Mesendoderm (in vitro differentiated cells): ENCODE measurements at regions not wholly inside any gene's neighbourhood (a gene's known extent, or its start where the extent isn't known, plus 50 kb on each side); places are given as distances from the start of the nearest gene placed in this dataset.

ENCODE experiments used
- DNase-seq: peaks from one replicate; pipeline ENCODE4 v3.0.0; 2013
- H2AK5ac ChIP-seq: 2 replicates; pipeline ENCODE4 v1.6.1; 2013; ENCODE audit warnings: low read length, inconsistent platforms
- H2BK120ac ChIP-seq: 2 replicates; pipeline ENCODE4 v1.6.1; 2013; ENCODE audit warnings: low read depth, mild to moderate bottlenecking, low read length, moderate library complexity, mixed read lengths
- H2BK15ac ChIP-seq: replicated peaks from 2 replicates; pipeline ENCODE4 v1.6.1; 2013; ENCODE audit warnings: low read depth, mild to moderate bottlenecking, moderate library complexity
- H2BK5ac ChIP-seq: 2 replicates; pipeline ENCODE4 v1.6.1; 2013; ENCODE audit warnings: low read length, inconsistent platforms
- H3K18ac ChIP-seq: 2 replicates; pipeline ENCODE4 v1.6.1; 2013; ENCODE audit warnings: mild to moderate bottlenecking, low read length, mixed read lengths
- H3K23ac ChIP-seq: one replicate; pipeline ENCODE4 v1.6.1; 2013; ENCODE audit warnings: low read length
- H3K27ac ChIP-seq: 2 replicates; pipeline ENCODE4 v1.5.1; 2013; ENCODE audit warnings: low read depth, mild to moderate bottlenecking, inconsistent platforms, low read length, moderate library complexity
- H3K27me3 ChIP-seq: 2 replicates; pipeline ENCODE4 v1.6.1; 2013; ENCODE audit warnings: low read length, control low read depth, mild to moderate bottlenecking, inconsistent platforms; ENCODE audit not compliant: insufficient read depth, poor library complexity
- H3K36me3 ChIP-seq: 2 replicates; pipeline ENCODE4 v1.6.1; 2013; ENCODE audit warnings: low read length, inconsistent platforms; ENCODE audit not compliant: control insufficient read depth, insufficient read depth
- H3K4ac ChIP-seq: one replicate; pipeline ENCODE4 v1.6.1; 2013; ENCODE audit warnings: low read depth, mild to moderate bottlenecking, low read length, moderate library complexity
- H3K4me1 ChIP-seq: 2 replicates; pipeline ENCODE4 v1.6.1; 2013; ENCODE audit warnings: low read depth, low read length, inconsistent platforms; ENCODE audit not compliant: control insufficient read depth
- H3K4me2 ChIP-seq: 2 replicates; pipeline ENCODE4 v1.6.1; 2013; ENCODE audit warnings: low read length
- H3K4me3 ChIP-seq: 2 replicates; pipeline ENCODE4 v1.5.1; 2013; ENCODE audit warnings: mild to moderate bottlenecking, low read length
- H3K56ac ChIP-seq: one replicate; pipeline ENCODE4 v1.6.1; 2013; ENCODE audit warnings: low read length
- H3K79me1 ChIP-seq: 2 replicates; pipeline ENCODE4 v1.6.1; 2013; ENCODE audit warnings: low read length, inconsistent platforms
- H3K79me2 ChIP-seq: 2 replicates; pipeline ENCODE4 v1.6.1; 2013; ENCODE audit warnings: mild to moderate bottlenecking, low read length; ENCODE audit not compliant: control insufficient read depth, insufficient read depth
- H3K9ac ChIP-seq: 2 replicates; pipeline ENCODE4 v1.6.1; 2013; ENCODE audit warnings: low read length, inconsistent platforms
- H4K5ac ChIP-seq: one replicate; pipeline ENCODE4 v1.6.1; 2013; ENCODE audit warnings: low read length
- H4K8ac ChIP-seq: one replicate; pipeline ENCODE4 v1.6.1; 2013; ENCODE audit warnings: low read depth, mild to moderate bottlenecking, control low read depth, low read length, moderate library complexity
- WGBS: extraction: QIAGEN DNeasy Blood & Tissue Kit; methylation state at CpG from one replicate; pipeline ENCODE4 v1.1.7; 2013; ENCODE audit warnings: low lambda C conversion rate, missing lambda C conversion rate; ENCODE audit not compliant: insufficient coverage; ENCODE audit errors: extremely low coverage; 5-methylcytosine and 5-hydroxymethylcytosine counted together

DNA sequence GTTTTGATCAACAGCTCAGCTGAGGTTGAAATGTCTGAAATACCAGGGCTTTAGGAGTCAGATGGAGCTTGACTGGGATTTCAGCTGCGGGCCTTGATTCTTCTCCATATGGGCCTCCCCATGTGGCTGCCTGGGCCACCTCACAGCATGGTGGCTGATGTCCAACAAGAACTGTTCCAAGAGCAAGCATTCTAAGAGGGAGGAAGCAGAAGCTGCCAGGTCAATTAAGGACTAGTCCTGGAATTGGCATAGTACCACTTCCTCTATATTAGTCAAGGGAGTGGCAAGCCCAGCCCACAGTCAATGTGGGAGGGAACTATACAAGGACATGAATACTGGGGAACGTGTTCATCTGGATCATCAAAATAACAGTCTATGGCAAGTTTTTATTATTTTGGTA lies 181.7 kb upstream of the ANKRD28 start:
- Histone ChIP-seq H3K79me1 (no peaks in the 10 kb centered on the region), H3K4me1 (no peaks in the 10 kb centered on the region), H3K4me3 (no peak overlapping the region), H2BK120ac (no peak overlapping the region), H3K56ac (no peak overlapping the region), H4K8ac (no peak overlapping the region), H2BK5ac (no peak overlapping the region), H3K27me3 (no peaks in the 10 kb centered on the region), H3K9ac (no peak overlapping the region), H3K4me2 (no peak overlapping the region), H3K4ac (no peak overlapping the region), H3K36me3 (no peaks in the 10 kb centered on the region), H2AK5ac (no peak overlapping the region), H4K5ac (no peak overlapping the region), H3K79me2 (no peaks in the 10 kb centered on the region), H3K18ac (no peak overlapping the region), H3K23ac (no peak overlapping the region), H2BK15ac (no peak overlapping the region), H3K27ac (no peak overlapping the region)
- no CpG with 5 or more reads among the region's 2 CpGs for WGBS
- no peak for DNase-seq

- Histone ChIP-seq H3K4me3 (no peak overlapping the region), H2AK5ac (no peak overlapping the region), H3K79me1 (no peaks in the 10 kb centered on the region), H2BK5ac (no peak overlapping the region), H3K23ac (no peak overlapping the region), H3K18ac (no peak overlapping the region), H3K56ac (no peak overlapping the region), H3K27me3 (no peaks in the 10 kb centered on the region), H3K27ac (no peak overlapping the region), H3K9ac (no peak overlapping the region), H4K8ac (no peak overlapping the region), H3K36me3 (no peaks in the 10 kb centered on the region), H3K4me2 (no peak overlapping the region), H2BK120ac (no peak overlapping the region), H3K79me2 (no peaks in the 10 kb centered on the region), H3K4ac (no peak overlapping the region), H4K5ac (no peak overlapping the region), H3K4me1 (no peaks in the 10 kb centered on the region), H2BK15ac (no peak overlapping the region)
- WGBS: no CpG with 5 or more reads among the region's 3 CpGs
- DNase-seq: no peak
Measured at GRCh38 chr3:15979900-15980299, 182.1 kb upstream of the ANKRD28 start.

DNA sequence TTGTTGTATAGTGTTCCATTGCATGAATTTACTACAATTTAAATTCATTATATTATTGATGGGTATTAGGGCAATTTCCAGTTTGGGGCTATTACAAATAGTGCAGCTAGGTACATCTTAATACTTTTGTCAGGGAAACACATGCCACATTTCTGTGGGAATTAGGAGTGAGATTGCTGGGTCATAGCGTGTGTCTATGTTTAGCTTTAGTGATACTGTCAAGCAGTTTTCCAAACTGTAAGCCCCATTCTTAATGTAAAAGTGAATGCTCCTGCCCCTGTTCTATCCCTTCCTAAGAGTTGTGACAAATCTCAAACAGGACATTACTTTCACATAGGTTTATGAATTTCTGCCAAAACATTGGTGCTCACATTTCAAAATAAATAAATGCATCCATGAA lies 184.5 kb upstream of the ANKRD28 start:
- Histone ChIP-seq H2BK5ac (no peak overlapping the region), H3K18ac (no peak overlapping the region), H3K4ac (no peak overlapping the region), H3K79me1 (no peaks in the 10 kb centered on the region), H3K27ac (no peak overlapping the region), H3K4me1 (no peaks in the 10 kb centered on the region), H3K23ac (no peak overlapping the region), H2BK120ac (no peak overlapping the region), H4K8ac (no peak overlapping the region), H2AK5ac (no peak overlapping the region), H3K4me2 (no peak overlapping the region), H3K27me3 (no peaks in the 10 kb centered on the region), H3K9ac (no peak overlapping the region), H3K56ac (no peak overlapping the region), H2BK15ac (no peak overlapping the region), H3K4me3 (no peak overlapping the region), H4K5ac (no peak overlapping the region), H3K79me2 (no peaks in the 10 kb centered on the region), H3K36me3 (no peaks in the 10 kb centered on the region)
- no CpG with 5 or more reads among the region's 1 CpG for WGBS
- no peak for DNase-seq

- no peaks in the 10 kb centered on the region for H3K79me1 ChIP-seq
- H3K36me3 ChIP-seq: no peaks in the 10 kb centered on the region
- no peaks in the 10 kb centered on the region for H3K4me1 ChIP-seq
- H2BK15ac ChIP-seq: no peak overlapping the region
- H3K23ac ChIP-seq: no peak overlapping the region
- no peaks in the 10 kb centered on the region for H3K79me2 ChIP-seq
- no peak overlapping the region for H3K4me3 ChIP-seq
- no peak overlapping the region for H3K4ac ChIP-seq
- WGBS: no CpG with 5 or more reads among the region's 10 CpGs
- no peak for DNase-seq
- no peak overlapping the region for H3K18ac ChIP-seq
- H3K9ac ChIP-seq: no peak overlapping the region
- no peak overlapping the region for H3K27ac ChIP-seq
- H3K4me2 ChIP-seq: no peak overlapping the region
- no peak overlapping the region for H2AK5ac ChIP-seq
- no peak overlapping the region for H2BK120ac ChIP-seq
- no peak overlapping the region for H2BK5ac ChIP-seq
- H3K56ac ChIP-seq: no peak overlapping the region
- H4K5ac ChIP-seq: no peak overlapping the region
- no peaks in the 10 kb centered on the region for H3K27me3 ChIP-seq
- no peak overlapping the region for H4K8ac ChIP-seq
Measured at GRCh38 chr3:15982667-15983196, 185.0 kb upstream of the ANKRD28 start.

- WGBS: no CpG with 5 or more reads among the region's 2 CpGs
- no peaks in the 10 kb centered on the region for H3K36me3 ChIP-seq
Measured at GRCh38 chr3:15983232-15983631, 185.5 kb upstream of the ANKRD28 start.

DNA sequence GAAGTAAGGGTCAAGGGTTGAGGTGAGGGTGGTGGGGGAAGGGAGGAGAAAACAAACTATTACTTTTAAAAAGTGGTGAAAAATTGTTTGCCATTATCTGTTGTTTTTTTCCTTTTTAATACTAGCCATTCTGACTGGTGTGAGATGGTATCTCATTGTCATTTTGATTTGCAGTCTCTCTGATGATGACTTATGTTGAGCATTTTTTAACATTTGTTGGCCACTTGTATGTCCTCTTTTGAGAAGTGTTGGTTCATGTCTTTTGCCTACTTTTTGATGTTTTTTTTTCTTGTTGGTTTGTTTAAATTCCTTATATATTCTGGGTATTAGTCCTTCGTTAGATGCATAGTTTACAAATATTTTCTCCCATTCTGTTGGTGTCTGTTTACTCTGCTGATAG lies 185.9 kb upstream of the ANKRD28 start:
- WGBS: no CpG with 5 or more reads among the region's 1 CpG
- Histone ChIP-seq H3K4me3 (no peak overlapping the region), H3K27ac (no peak overlapping the region)

More at GRCh38 chr3:15983232-15983631, 185.5 kb upstream of the ANKRD28 start:
- Histone ChIP-seq H4K5ac (no peak overlapping the region), H3K4me3 (no peak overlapping the region), H2BK15ac (no peak overlapping the region), H3K27me3 (no peaks in the 10 kb centered on the region), H3K23ac (no peak overlapping the region), H3K27ac (no peak overlapping the region), H4K8ac (no peak overlapping the region), H2BK5ac (no peak overlapping the region), H3K4ac (no peak overlapping the region), H3K4me2 (no peak overlapping the region), H3K56ac (no peak overlapping the region), H3K18ac (no peak overlapping the region), H3K79me1 (no peaks in the 10 kb centered on the region), H2AK5ac (no peak overlapping the region), H3K79me2 (no peaks in the 10 kb centered on the region), H3K4me1 (no peaks in the 10 kb centered on the region), H3K9ac (no peak overlapping the region), H2BK120ac (no peak overlapping the region)
- no peak for DNase-seq

More for the DNA sequence above, 185.9 kb upstream of the ANKRD28 start:
- Histone ChIP-seq H3K79me1 (no peaks in the 10 kb centered on the region), H3K4me2 (no peak overlapping the region), H3K4me1 (no peaks in the 10 kb centered on the region), H3K79me2 (no peaks in the 10 kb centered on the region), H4K5ac (no peak overlapping the region), H2BK120ac (no peak overlapping the region), H2BK5ac (no peak overlapping the region), H4K8ac (no peak overlapping the region), H3K36me3 (no peaks in the 10 kb centered on the region), H3K9ac (no peak overlapping the region), H3K23ac (no peak overlapping the region), H3K4ac (no peak overlapping the region), H3K18ac (no peak overlapping the region), H2AK5ac (no peak overlapping the region), H2BK15ac (no peak overlapping the region), H3K27me3 (no peaks in the 10 kb centered on the region), H3K56ac (no peak overlapping the region)
- DNase-seq: no peak
